Neuronal stem cell (in vitro differentiated cells): ENCODE measurements at regions not wholly inside any gene's neighbourhood (a gene's known extent, or its start where the extent isn't known, plus 50 kb on each side); places are given as distances from the start of the nearest gene placed in this dataset.

Experiments
- DNase-seq: peaks from one replicate; pipeline ENCODE4 v3.0.0-alpha.2; 2013; ENCODE audit warnings: low spot score
- H2AFZ ChIP-seq: one replicate; pipeline ENCODE4 v1.6.1; 2013; ENCODE audit warnings: mild to moderate bottlenecking, low read length, inconsistent platforms
- H2AK5ac ChIP-seq: 2 replicates; pipeline ENCODE4 v1.6.1; 2013; ENCODE audit warnings: low read depth, mild to moderate bottlenecking, inconsistent platforms, low read length, moderate library complexity, mixed read lengths
- H2BK120ac ChIP-seq: 2 replicates; pipeline ENCODE4 v1.6.1; 2013; ENCODE audit warnings: low read depth, mild to moderate bottlenecking, inconsistent platforms, low read length, moderate library complexity, mixed read lengths
- H2BK12ac ChIP-seq: one replicate; pipeline ENCODE4 v1.6.1; 2013; ENCODE audit warnings: low read length, inconsistent platforms
- H2BK15ac ChIP-seq: 2 replicates; pipeline ENCODE4 v1.6.1; 2013; ENCODE audit warnings: mild to moderate bottlenecking, low read length, inconsistent platforms, mixed read lengths
- H2BK5ac ChIP-seq: one replicate; pipeline ENCODE4 v1.6.1; 2013; ENCODE audit warnings: inconsistent platforms, mild to moderate bottlenecking, low read length, moderate library complexity
- H3K14ac ChIP-seq: one replicate; pipeline ENCODE4 v1.6.1; 2013; ENCODE audit warnings: low read length, inconsistent platforms
- H3K18ac ChIP-seq: 2 replicates; pipeline ENCODE4 v1.6.1; 2013; ENCODE audit warnings: low read length, inconsistent platforms
- H3K23ac ChIP-seq: 2 replicates; pipeline ENCODE4 v1.6.1; 2013; ENCODE audit warnings: low read depth, mild to moderate bottlenecking, mixed read lengths, low read length, inconsistent platforms; ENCODE audit not compliant: poor library complexity
- H3K27ac ChIP-seq: replicated peaks from 3 replicates; pipeline ENCODE4 v1.5.1; 2013; ENCODE audit warnings: low read length, inconsistent platforms
- H3K27me3 ChIP-seq, 3 experiments: 2 replicates each; pipeline ENCODE4 v1.6.1; 2013; ENCODE audit warnings: low read length in 3 of 3, mild to moderate bottlenecking in 2 of 3, inconsistent platforms in 1 of 3, low read depth in 1 of 3, mixed read lengths in 1 of 3, moderate library complexity in 1 of 3; ENCODE audit not compliant: control insufficient read depth in 3 of 3, insufficient read depth in 3 of 3
- H3K36me3 ChIP-seq, 2 donors: replicated peaks in 1 of 2; 2 replicates each; pipeline ENCODE4 v1.6.1; 2013; ENCODE audit warnings: low read length in 2 of 2; ENCODE audit not compliant: control insufficient read depth in 2 of 2, insufficient read depth in 2 of 2
- H3K4ac ChIP-seq: 2 replicates; pipeline ENCODE4 v1.6.1; 2013; ENCODE audit warnings: inconsistent platforms, mild to moderate bottlenecking, low read length, moderate library complexity
- H3K4me1 ChIP-seq, 2 donors: 1 replicate in 1 of 2; 2 replicates in 1 of 2; pipeline ENCODE4 v1.6.1; 2013; ENCODE audit warnings: low read length in 2 of 2, low read depth in 1 of 2; ENCODE audit not compliant: control insufficient read depth in 2 of 2, insufficient read depth in 1 of 2
- H3K4me2 ChIP-seq: one replicate; pipeline ENCODE4 v1.6.1; 2013; ENCODE audit warnings: mild to moderate bottlenecking, low read length, inconsistent platforms; ENCODE audit not compliant: insufficient read depth, poor library complexity, severe bottlenecking
- H3K4me3 ChIP-seq, 2 donors: 2 replicates each; pipeline ENCODE4 v1.5.1; 2013; ENCODE audit warnings: low read length in 2 of 2, mild to moderate bottlenecking in 2 of 2, inconsistent platforms in 1 of 2, moderate library complexity in 1 of 2
- H3K79me1 ChIP-seq: one replicate; pipeline ENCODE4 v1.6.1; 2013; ENCODE audit warnings: low read depth, mild to moderate bottlenecking, inconsistent platforms, low read length, moderate library complexity
- H3K9ac ChIP-seq: one replicate; pipeline ENCODE4 v1.6.1; 2013; ENCODE audit warnings: mild to moderate bottlenecking, low read depth, low read length, inconsistent platforms; ENCODE audit not compliant: poor library complexity
- H3K9me3 ChIP-seq, 2 donors: replicated peaks in 1 of 2; 2 replicates each; pipeline versions ENCODE3 to v1.6.1; 2013; ENCODE audit warnings: low read length in 2 of 2, mild to moderate bottlenecking in 2 of 2, inconsistent platforms in 1 of 2, low read depth in 1 of 2, mixed read lengths in 1 of 2, moderate library complexity in 1 of 2; ENCODE audit not compliant: control insufficient read depth in 2 of 2, insufficient read depth in 1 of 2
- H4K8ac ChIP-seq: one replicate; pipeline ENCODE4 v1.6.1; 2013; ENCODE audit warnings: low read depth, mild to moderate bottlenecking, inconsistent platforms, low read length, moderate library complexity
- H4K91ac ChIP-seq: one replicate; pipeline ENCODE4 v1.6.1; 2013; ENCODE audit warnings: low read length, low read depth, mild to moderate bottlenecking, inconsistent platforms; ENCODE audit not compliant: poor library complexity
- WGBS, 2 donors: extraction: QIAGEN DNeasy Blood & Tissue Kit; methylation state at CpG; one replicate each; pipeline ENCODE4 v1.1.7; 2013; ENCODE audit warnings: missing lambda C conversion rate in 2 of 2, mixed read lengths in 1 of 2; ENCODE audit not compliant: insufficient read length in 2 of 2, insufficient replicate concordance in 1 of 2; ENCODE audit errors: extremely low coverage in 2 of 2; 5-methylcytosine and 5-hydroxymethylcytosine counted together

- H2BK15ac ChIP-seq: no peak overlapping the region
- H3K4ac ChIP-seq: no peak overlapping the region
- H3K4me2 ChIP-seq: no peak overlapping the region
- no peaks in the 10 kb centered on the region for H3K79me1 ChIP-seq
- H3K4me3 ChIP-seq: no peak overlapping the region
- H4K91ac ChIP-seq: no peak overlapping the region
- H3K18ac ChIP-seq: no peak overlapping the region
- no peak overlapping the region for H3K27ac ChIP-seq
- H3K9me3 ChIP-seq: no peaks in the 10 kb centered on the region
- H2BK12ac ChIP-seq: no peak overlapping the region
- no peak overlapping the region for H3K14ac ChIP-seq
- no peak overlapping the region for H4K8ac ChIP-seq
- no peak overlapping the region for H2AFZ ChIP-seq
- no peak overlapping the region for H2BK5ac ChIP-seq
- peaks cover 0 to 6% of the 10 kb centered on the region in 2 donors for H3K4me1 ChIP-seq
- no peak overlapping the region for H2BK120ac ChIP-seq
- no peak overlapping the region for H3K23ac ChIP-seq
- no peak overlapping the region for H2AK5ac ChIP-seq
- no peaks in the 10 kb centered on the region for H3K27me3 ChIP-seq
- no peaks in the 10 kb centered on the region for H3K36me3 ChIP-seq
- no CpG with 5 or more reads among the region's 3 CpGs for WGBS, 2 donors
- no peak overlapping the region for H3K9ac ChIP-seq
- no peak for DNase-seq
Measured at GRCh38 chr9:28209130-28209529, 635.8 kb upstream of the C9orf72 start.

GRCh38 chr9:28212979-28213378 lies 639.7 kb upstream of the C9orf72 start:
- Histone ChIP-seq H3K14ac (no peak overlapping the region), H2AFZ (peak overlapping the region; percentile 42), H3K23ac (no peak overlapping the region), H2BK120ac (no peak overlapping the region), H3K9ac (no peak overlapping the region), H3K79me1 (no peaks in the 10 kb centered on the region), H3K4me1 (peaks cover 0 to 7% of the 10 kb centered on the region in 2 donors), H3K18ac (no peak overlapping the region), H3K36me3 (no peaks in the 10 kb centered on the region), H3K9me3 (no peaks in the 10 kb centered on the region), H4K8ac (no peak overlapping the region), H3K27me3 (no peaks in the 10 kb centered on the region), H2AK5ac (no peak overlapping the region), H2BK12ac (no peak overlapping the region), H3K4me2 (no peak overlapping the region), H2BK5ac (no peak overlapping the region), H3K4me3 (no peak overlapping the region), H2BK15ac (no peak overlapping the region), H4K91ac (no peak overlapping the region), H3K4ac (no peak overlapping the region), H3K27ac (no peak overlapping the region)
- DNase-seq: no peak

GRCh38 chr9:28215536-28216299 lies 642.4 kb upstream of the C9orf72 start:
- no peak overlapping the region for H2BK15ac ChIP-seq
- H3K36me3 ChIP-seq: no peaks in the 10 kb centered on the region
- no peak overlapping the region for H2BK5ac ChIP-seq
- no peak overlapping the region for H3K23ac ChIP-seq
- H3K79me1 ChIP-seq: no peaks in the 10 kb centered on the region
- H3K27me3 ChIP-seq: no peaks in the 10 kb centered on the region
- no peak overlapping the region for H3K4me3 ChIP-seq
- no peak overlapping the region for H3K9ac ChIP-seq
- H4K91ac ChIP-seq: no peak overlapping the region
- peaks cover 0 to 7% of the 10 kb centered on the region in 2 donors for H3K4me1 ChIP-seq
- no peak overlapping the region for H2AFZ ChIP-seq
- H2BK12ac ChIP-seq: no peak overlapping the region
- no peak overlapping the region for H3K18ac ChIP-seq
- H3K9me3 ChIP-seq: no peaks in the 10 kb centered on the region
- no peak overlapping the region for H3K4me2 ChIP-seq
- H4K8ac ChIP-seq: no peak overlapping the region
- H3K14ac ChIP-seq: no peak overlapping the region
- H2AK5ac ChIP-seq: no peak overlapping the region
- H3K4ac ChIP-seq: no peak overlapping the region
- DNase-seq: no peak
- H3K27ac ChIP-seq: no peak overlapping the region
- H2BK120ac ChIP-seq: no peak overlapping the region
- WGBS, 2 donors: no CpG with 5 or more reads among the region's 5 CpGs

GRCh38 chr9:28232686-28233085 lies 659.4 kb upstream of the C9orf72 start:
- H2BK15ac ChIP-seq: no peak overlapping the region
- H2AK5ac ChIP-seq: no peak overlapping the region
- no peak overlapping the region for H2BK12ac ChIP-seq
- no peak overlapping the region for H2BK120ac ChIP-seq
- H3K23ac ChIP-seq: no peak overlapping the region
- DNase-seq: no peak
- no peak overlapping the region for H2BK5ac ChIP-seq
- H3K27ac ChIP-seq: no peak overlapping the region
- whole genome bisulfite sequencing, 2 donors: no CpG with 5 or more reads among the region's 1 CpG
- no peak overlapping the region for H2AFZ ChIP-seq
- no peaks in the 10 kb centered on the region for H3K27me3 ChIP-seq
- H3K14ac ChIP-seq: no peak overlapping the region
- no peak overlapping the region for H3K18ac ChIP-seq
- H3K79me1 ChIP-seq: no peaks in the 10 kb centered on the region
- no peak overlapping the region for H3K4ac ChIP-seq
- H4K91ac ChIP-seq: no peak overlapping the region
- H3K9ac ChIP-seq: no peak overlapping the region
- no peaks in the 10 kb centered on the region for H3K36me3 ChIP-seq
- no peak overlapping the region for H3K4me3 ChIP-seq
- H3K4me1 ChIP-seq: no peaks in the 10 kb centered on the region
- no peak overlapping the region for H3K4me2 ChIP-seq
- no peak overlapping the region for H4K8ac ChIP-seq
- H3K9me3 ChIP-seq: no peaks in the 10 kb centered on the region
